ENCODE measurements at regions not wholly inside any gene's neighbourhood (a gene's known extent, or its start where the extent isn't known, plus 50 kb on each side); places are given as distances from the start of the nearest gene placed in this dataset.
A peak's percentile ranks its signal among the peaks of the same experiment; 100 is the strongest.

- Histone ChIP-seq H3K4me3 (ENCODE audit: low read length, poor library complexity, severe bottlenecking) (no peak overlapping the region), H3F3A (ENCODE audit: low read depth) (no peaks in the 10 kb centered on the region), H3K79me2 (ENCODE audit: insufficient read depth, low read length) (no peaks in the 10 kb centered on the region), H3K4me2 (ENCODE audit: low read depth, low read length, poor library complexity, severe bottlenecking) (peak overlapping the region; percentile 47), H3K9me3 (ENCODE audit: insufficient read depth, low read depth, low read length) (no peaks in the 10 kb centered on the region), H3K4me1 (ENCODE audit: insufficient read depth, low read length, poor library complexity, severe bottlenecking) (peaks cover 33% of the 10 kb centered on the region), H4K20me1 (ENCODE audit: insufficient read depth, low read length, poor library complexity, severe bottlenecking) (no peaks in the 10 kb centered on the region), H2AFZ (ENCODE audit: low read length) (peak overlapping the region; percentile 72), H3K9me2 (replicated peaks; ENCODE audit: low read depth, low read length) (no peaks in the 10 kb centered on the region), H3K9ac (ENCODE audit: low read depth, low read length, poor library complexity, severe bottlenecking) (no peak overlapping the region), H3K36me3 (ENCODE audit: insufficient read depth, low read length) (no peaks in the 10 kb centered on the region), H3K27me3 (ENCODE audit: insufficient read depth, low read length, poor library complexity, severe bottlenecking) (no peaks in the 10 kb centered on the region)
- TF ChIP-seq CTCF (conservative IDR thresholded peaks at IDR 0.05; ENCODE audit: low read length): no peak
- TF ChIP-seq EZH2phosphoT487 (IDR thresholded peaks at IDR 0.05; ENCODE audit: borderline replicate concordance): no peak
Measured at GRCh38 chr20:21622097-21622857, 83.2 kb upstream of the PAX1 start.

GRCh38 chr20:21618759-21619416 lies 86.6 kb upstream of the PAX1 start:
- Histone ChIP-seq H3K4me1 (ENCODE audit: insufficient read depth, low read length, poor library complexity, severe bottlenecking) (peaks cover 31% of the 10 kb centered on the region), H2AFZ (ENCODE audit: low read length) (peak overlapping the region; percentile 17), H3K27me3 (ENCODE audit: insufficient read depth, low read length, poor library complexity, severe bottlenecking) (no peaks in the 10 kb centered on the region), H3K9me2 (replicated peaks; ENCODE audit: low read depth, low read length) (no peaks in the 10 kb centered on the region), H3K36me3 (ENCODE audit: insufficient read depth, low read length) (no peaks in the 10 kb centered on the region), H3K9ac (ENCODE audit: low read depth, low read length, poor library complexity, severe bottlenecking) (peak overlapping the region; percentile 35), H4K20me1 (ENCODE audit: insufficient read depth, low read length, poor library complexity, severe bottlenecking) (no peaks in the 10 kb centered on the region), H3F3A (ENCODE audit: low read depth) (no peaks in the 10 kb centered on the region), H3K4me3 (ENCODE audit: low read length, poor library complexity, severe bottlenecking) (peak overlapping the region; percentile 65), H3K4me2 (ENCODE audit: low read depth, low read length, poor library complexity, severe bottlenecking) (peak overlapping the region; percentile 77), H3K79me2 (ENCODE audit: insufficient read depth, low read length) (no peaks in the 10 kb centered on the region), H3K9me3 (ENCODE audit: insufficient read depth, low read depth, low read length) (no peaks in the 10 kb centered on the region)
- TF ChIP-seq EZH2phosphoT487 (IDR thresholded peaks at IDR 0.05; ENCODE audit: borderline replicate concordance) (no peak), CTCF (conservative IDR thresholded peaks at IDR 0.05; ENCODE audit: low read length) (no peak)

GRCh38 chr20:21615617-21616080 lies 89.8 kb upstream of the PAX1 start:
- H3K4me3 ChIP-seq (ENCODE audit: low read length, poor library complexity, severe bottlenecking): no peak overlapping the region
- no peaks in the 10 kb centered on the region for H3K9me3 ChIP-seq (ENCODE audit: insufficient read depth, low read depth, low read length)
- TF ChIP-seq CTCF (conservative IDR thresholded peaks at IDR 0.05; ENCODE audit: low read length) (peak; percentile 94), EZH2phosphoT487 (IDR thresholded peaks at IDR 0.05; ENCODE audit: borderline replicate concordance) (no peak)
- no peaks in the 10 kb centered on the region for H4K20me1 ChIP-seq (ENCODE audit: insufficient read depth, low read length, poor library complexity, severe bottlenecking)
- H3K9ac ChIP-seq (ENCODE audit: low read depth, low read length, poor library complexity, severe bottlenecking): no peak overlapping the region
- no peaks in the 10 kb centered on the region for H3F3A ChIP-seq (ENCODE audit: low read depth)
- no peak overlapping the region for H2AFZ ChIP-seq (ENCODE audit: low read length)
- H3K27me3 ChIP-seq (ENCODE audit: insufficient read depth, low read length, poor library complexity, severe bottlenecking): no peaks in the 10 kb centered on the region
- H3K9me2 ChIP-seq (replicated peaks; ENCODE audit: low read depth, low read length): no peaks in the 10 kb centered on the region
- no peaks in the 10 kb centered on the region for H3K79me2 ChIP-seq (ENCODE audit: insufficient read depth, low read length)
- H3K4me2 ChIP-seq (ENCODE audit: low read depth, low read length, poor library complexity, severe bottlenecking): no peak overlapping the region
- H3K4me1 ChIP-seq (ENCODE audit: insufficient read depth, low read length, poor library complexity, severe bottlenecking): peaks cover 17% of the 10 kb centered on the region
- H3K36me3 ChIP-seq (ENCODE audit: insufficient read depth, low read length): no peaks in the 10 kb centered on the region
